Forelimb muscle (tissue), 1 donor: ENCODE measurements at regions not wholly inside any gene's neighbourhood (a gene's known extent, or its start where the extent isn't known, plus 50 kb on each side); places are given as distances from the start of the nearest gene placed in this dataset.
"Not testable (repeated sequence)": the region's sequence is repeated elsewhere in the genome, so short reads cannot be mapped to it uniquely, and the experiment has no call there.

ENCODE experiments used
- DNase-seq: peaks from one replicate; pipeline ENCODE4 v3.0.0-alpha.2; 2013; ENCODE audit warnings: low read depth

DNA sequence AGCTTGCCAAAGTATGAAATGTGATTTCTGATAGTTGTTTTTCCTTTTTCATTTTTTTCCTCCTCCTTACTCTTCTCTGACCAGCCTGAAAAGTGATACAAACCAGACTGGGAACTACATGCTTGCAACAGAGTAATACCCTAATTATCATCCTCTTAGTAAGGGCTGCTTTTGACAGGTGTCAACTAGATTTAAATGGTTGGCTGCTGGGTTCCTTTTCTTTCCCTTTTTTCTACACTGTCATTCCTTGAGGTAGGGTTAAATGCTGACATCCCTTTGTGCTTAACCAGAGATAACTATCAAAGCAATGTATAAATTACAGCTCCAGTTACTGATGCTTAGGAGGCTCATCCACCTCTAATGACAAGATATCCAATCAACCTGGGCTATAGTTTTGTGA is 598.8 kb downstream of the TTLL7 start:
- not testable (repeated sequence) for DNase-seq

DNA sequence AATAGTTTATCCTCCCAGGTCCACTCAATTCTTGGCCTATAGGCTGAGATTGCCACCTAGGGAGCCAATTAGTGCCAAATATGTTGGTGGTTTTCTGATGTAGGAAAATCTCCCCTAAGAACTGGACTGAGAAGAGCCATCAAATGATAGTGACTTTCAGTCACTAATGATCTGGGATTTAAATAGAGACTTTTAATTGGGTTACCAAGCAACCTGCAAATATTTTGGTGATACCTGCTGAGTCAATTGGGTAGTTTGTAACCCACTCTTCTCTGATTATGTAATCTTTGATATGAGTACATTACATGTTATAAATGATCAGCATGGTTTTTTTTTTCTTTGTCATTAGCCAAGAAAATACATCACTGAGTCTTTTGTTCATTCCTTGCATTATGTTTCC is 600.8 kb downstream of the TTLL7 start:
- DNase-seq = not testable (repeated sequence)

DNA sequence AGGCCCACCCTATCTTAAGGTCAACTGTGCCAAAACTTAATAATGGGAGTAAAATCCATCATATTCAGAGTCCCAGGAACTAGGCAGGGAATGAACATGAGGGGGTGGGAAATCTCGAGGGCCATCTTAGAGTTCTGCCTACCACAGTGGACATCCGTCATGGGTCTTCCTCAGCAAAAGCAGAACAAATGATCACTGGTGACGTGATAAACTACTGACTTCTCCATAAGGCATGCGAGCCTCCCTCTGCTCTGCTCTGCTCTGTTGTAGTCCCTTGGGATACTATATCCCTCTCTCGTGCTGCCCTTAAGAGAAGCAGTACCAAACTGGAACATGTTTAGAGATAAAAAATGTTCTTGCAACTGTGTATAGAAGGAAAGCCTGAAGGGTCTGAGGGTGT is 603.8 kb downstream of the TTLL7 start:
- DNase-seq = not testable (repeated sequence)

DNA sequence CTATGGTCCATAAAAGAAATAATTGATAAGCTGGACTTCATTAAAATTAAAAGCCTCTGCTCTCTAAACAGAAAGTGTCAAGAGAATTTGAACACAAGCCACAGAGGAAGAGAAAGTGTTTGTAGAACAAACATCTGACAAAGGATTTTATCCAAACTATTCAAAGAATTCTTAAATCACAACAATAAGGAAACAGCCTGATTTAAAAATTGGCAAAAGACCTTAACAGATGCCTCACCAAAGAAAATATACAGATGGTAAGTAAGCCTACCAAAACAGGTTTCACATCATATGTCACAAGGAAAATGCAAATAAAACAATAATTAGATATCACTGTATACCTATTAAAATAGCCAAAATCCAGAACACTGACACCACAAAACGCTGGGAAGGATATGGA is 612.0 kb downstream of the TTLL7 start:
- DNase-seq = not testable (repeated sequence)

DNA sequence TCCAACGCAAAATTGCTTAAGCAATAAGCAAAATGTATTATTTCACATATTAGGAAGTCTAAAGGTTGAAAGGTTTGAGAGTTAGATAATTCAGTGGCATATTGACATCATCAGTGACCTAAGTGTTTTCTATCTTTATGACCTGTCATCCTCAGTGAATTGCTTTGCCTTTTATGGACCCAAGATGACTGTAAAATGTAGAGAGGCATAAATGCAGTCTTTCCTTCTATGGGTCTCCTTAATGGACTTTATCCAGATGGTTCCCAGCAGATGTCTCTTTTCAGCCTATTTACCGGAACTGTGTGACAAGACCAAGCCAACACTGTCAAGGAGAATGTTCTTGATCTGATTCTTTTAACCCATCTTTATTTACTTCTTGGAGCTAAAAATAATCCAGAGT is 615.8 kb downstream of the TTLL7 start:
- DNase-seq = not testable (repeated sequence)

DNA sequence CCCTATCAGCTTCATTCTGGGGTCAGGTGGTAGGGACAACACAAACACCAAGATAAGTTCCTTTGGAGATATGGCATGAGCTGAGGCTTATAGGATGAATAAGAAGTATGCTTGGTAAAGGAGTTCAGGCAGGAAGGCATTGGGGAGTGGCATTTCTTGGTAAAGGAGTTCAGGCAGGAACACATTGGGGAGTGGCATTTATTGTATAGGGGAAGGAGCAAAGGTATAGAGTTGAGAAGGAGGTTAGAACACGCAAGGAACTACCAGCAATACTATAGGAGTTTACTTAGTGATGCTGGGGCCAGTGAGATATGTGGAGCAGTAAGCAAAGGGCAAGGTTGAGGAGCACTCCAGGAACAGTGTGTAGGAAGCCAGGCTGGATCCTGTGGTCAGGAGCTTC is 625.9 kb downstream of the TTLL7 start:
- not testable (repeated sequence) for DNase-seq

DNA sequence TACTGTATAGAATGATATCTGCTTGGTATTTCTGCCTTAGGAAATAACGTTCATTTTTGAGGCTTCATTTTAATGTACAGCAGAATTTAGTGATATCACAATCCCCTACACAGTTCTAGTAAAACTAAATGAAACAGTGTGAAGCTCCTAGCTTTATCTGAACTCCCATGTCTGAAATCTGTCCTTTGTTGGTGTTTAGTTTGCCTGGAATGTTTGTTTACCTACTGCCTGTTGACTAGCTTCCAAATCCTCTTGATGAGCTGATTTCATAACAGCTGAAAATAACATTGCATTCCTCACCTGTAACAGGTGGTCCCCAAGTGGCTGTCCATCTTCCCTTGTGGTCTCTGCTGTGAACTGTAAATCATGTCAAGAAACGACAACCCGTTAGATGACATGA is 629.1 kb downstream of the TTLL7 start:
- DNase-seq = not testable (repeated sequence)

DNA sequence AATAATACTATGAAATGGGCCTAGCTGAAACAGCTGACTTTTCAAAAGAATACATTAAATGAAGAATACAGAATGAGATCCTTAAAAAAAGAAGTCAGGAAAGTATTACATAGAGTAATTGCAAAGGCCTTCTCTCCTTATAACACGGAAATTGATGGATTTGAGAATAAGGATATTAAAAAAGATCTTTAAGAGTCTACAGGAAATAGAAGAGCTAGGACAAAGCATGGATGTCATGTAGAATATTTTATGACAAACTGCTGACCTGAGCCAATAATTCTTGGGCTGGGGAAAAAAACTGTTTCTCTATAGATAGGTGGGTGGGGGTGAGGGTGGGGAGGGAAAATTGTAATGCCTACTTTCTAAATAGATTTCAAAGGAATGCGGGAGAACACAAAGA is 633.6 kb downstream of the TTLL7 start:
- DNase-seq = not testable (repeated sequence)

DNA sequence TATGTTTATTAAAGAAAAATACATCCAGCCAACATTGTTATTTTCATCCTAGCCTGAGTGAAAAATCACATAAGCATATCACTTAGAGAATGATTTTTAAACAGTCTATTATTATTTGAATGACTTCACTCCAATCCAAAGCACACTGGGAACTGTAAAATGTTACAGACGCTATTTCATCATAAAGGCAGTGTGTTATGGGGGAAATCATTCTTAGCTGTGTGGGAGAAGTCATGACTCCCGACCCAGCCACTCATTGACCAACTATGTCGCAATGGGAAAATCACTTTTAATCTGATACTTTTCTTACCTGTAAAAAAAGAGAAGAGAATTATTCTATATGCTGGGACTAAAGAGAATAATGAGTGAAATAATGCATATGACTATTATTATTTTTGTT is 653.6 kb downstream of the TTLL7 start:
- not testable (repeated sequence) for DNase-seq

DNA sequence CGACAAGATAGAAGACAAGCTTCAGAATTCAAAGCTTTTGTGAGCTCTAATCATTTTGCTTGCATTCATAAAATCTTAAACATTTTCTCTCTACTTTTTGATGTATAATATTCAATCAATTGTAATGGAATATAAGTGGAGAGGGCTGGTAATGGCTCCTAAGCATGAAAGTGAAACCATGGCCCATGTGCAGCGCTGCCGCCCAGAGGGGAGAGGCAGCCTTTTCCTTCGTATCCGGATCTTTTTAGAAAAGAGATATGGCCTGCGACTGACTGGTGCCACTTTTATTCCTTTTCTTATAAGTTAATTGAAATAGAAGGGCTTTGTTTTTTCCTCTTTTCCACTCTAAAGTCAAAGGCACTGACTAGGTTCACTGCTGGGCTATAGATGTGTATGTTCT is 655.2 kb downstream of the TTLL7 start:
- not testable (repeated sequence) for DNase-seq

DNA sequence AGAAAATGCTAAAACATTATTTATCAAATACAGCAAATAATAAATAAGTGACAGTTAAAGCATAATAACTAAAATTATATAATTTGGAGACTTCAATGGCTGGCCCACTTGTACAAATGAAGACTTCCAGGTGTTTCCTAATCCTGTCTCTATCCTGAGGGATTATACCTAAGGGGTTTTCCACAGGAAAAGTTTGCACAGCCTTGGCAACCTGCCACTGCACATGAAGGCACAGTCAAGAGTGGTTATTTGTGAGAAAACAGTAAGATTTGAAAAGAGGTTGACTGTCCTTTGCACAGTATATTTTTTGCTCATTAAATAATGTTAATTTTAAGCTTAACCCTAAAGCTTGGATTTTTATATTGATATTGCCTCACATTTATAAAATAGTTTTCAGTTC is 655.9 kb downstream of the TTLL7 start:
- DNase-seq = not testable (repeated sequence)

DNA sequence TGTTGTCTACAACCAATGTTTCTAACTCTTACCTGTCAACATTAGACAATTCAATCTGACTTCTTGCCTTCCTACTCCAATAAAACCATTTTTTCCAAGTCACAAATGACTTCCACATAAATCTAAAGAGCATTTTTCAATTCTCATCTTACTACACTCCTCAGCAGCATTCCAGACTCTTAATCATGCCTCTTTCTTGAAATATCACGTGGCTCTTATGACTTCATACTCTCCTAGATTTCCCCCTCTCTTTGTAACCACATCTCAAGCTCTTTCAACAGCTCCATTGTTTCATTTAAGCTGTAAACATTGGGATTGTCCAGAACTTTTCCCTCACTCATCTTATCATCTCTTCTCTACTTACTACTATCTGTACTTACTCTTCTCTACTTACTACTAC is 666.6 kb downstream of the TTLL7 start:
- DNase-seq = not testable (repeated sequence)

DNA sequence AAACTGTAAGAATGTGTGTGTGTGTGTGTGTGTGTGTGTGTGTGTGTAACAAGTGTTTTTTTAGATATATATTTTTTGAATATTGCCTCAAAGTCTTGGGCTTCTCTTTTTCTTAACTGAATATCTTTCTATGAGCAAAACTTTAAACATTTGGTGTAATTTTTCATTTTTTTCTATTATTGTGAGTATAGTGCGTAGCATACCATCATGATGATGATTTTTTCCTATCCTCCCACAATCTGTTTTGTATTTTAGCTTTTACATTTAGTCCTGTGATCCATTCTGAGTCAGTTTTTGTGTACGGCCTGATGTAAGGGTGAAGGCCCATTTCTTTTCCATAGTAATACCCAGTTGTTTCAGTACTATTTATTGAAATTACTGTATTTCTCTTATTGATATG is 680.6 kb downstream of the TTLL7 start:
- no peak for DNase-seq

DNA sequence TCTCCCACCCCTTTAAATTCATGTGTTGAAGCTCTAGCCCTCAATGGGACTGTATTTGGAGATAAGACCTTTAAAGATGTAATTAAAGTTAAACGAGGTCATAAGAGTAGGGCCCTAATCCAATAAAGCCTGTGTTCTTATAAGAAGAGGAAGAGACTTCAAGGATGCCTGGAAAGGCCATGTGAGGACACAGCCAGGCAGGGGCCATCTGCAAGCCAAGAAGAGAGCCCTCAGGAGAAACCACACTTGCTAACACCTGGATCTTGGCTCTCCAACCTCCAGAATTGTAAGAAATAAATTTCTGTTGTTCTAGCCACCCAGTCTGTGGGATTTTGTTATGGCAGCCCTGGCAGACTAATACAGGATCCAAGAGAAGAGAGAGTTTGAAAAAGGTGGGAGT is 683.5 kb downstream of the TTLL7 start:
- not testable (repeated sequence) for DNase-seq

DNA sequence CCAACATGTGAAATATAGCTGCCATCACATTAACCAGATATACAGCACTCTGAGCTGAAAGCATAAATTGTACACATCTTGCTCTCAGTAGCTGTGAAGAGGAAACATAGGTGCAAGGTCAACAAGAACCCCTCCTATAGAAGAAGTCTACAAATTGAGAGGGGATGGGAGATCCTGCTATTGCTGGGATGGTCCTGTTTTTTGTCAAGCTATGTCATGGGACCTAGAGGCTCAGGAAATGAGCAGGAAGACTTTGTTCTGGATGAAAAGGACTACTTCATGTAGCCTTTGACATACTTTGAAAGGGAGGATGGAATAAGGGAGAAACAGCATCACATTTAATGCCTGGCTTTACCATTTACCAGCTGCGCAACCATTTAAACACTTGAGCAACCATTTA is 688.8 kb downstream of the TTLL7 start:
- not testable (repeated sequence) for DNase-seq

DNA sequence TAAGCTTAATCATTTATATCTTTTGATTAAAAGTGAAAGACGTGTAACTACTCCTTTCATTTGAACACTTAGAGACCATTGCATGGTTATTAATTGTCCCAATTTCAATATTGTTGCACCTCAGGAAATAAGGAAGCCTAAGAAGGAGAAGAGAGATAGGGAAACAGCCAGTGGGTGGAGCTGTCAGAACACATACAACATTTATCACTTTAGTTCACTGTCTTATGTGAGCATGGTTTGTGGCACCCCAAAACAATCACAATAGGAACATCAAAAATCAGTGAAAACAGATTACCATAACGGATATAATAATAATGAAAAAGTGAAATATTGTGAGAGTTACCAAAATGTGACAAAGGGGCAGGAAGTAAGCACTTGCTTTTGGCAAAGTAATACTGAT is 689.9 kb downstream of the TTLL7 start:
- not testable (repeated sequence) for DNase-seq

DNA sequence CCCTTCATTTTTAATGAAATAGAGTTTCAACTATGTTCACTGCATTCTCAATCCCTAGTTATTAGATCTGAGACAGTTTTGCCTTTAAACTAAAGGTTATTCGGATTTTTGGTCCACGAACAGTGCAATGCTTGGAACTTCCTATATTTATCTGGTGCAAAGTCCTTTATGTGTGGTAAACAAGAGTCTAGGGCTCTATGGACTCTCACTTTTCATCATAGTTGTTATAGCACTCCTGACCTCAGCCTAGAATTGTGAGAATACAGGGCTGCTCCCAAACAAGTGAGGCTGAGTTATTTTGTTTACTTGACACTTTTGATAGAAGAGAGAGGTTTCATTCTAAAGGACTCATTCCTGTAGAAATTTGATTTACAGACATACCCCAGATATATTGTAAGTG is 692.1 kb downstream of the TTLL7 start:
- DNase-seq = not testable (repeated sequence)

DNA sequence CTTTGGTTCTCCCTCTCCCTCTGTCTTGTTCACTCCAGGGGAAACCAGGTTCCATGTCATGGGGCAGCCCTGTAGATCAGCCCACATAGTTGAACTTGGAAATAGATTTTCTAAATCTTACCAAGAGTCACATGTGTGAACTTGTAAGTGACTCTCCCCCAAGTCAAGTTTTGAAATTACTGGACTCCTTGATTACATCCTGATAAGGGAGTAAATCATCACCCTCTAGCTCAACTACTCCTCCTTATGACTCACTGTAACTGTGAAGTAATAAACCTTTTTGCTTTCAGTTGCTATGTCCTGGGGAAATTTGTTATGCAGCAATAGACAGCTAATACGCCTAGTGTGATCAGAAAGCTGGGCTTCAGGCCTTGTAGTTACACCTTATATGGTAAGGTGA is 703.3 kb downstream of the TTLL7 start:
- DNase-seq = not testable (repeated sequence)

DNA sequence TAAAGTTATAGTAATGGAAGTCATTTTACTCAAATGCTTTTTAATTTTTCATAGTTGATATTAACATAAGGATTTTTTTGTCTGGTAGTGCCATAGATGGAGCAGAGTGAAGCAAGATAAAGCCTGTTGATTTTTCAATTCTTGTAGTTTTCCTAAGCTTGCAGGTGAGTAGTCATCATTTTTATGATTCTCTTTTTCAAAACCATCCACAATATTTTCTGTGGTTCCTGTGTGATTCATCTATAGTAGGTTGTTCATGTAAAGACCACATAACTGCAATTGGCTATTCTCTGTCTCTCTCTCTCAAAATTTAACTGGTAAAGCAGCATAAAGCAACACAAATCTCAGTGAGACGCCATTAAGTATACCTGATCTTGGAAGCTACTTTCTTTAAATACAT is 711.5 kb downstream of the TTLL7 start:
- DNase-seq = not testable (repeated sequence)

DNA sequence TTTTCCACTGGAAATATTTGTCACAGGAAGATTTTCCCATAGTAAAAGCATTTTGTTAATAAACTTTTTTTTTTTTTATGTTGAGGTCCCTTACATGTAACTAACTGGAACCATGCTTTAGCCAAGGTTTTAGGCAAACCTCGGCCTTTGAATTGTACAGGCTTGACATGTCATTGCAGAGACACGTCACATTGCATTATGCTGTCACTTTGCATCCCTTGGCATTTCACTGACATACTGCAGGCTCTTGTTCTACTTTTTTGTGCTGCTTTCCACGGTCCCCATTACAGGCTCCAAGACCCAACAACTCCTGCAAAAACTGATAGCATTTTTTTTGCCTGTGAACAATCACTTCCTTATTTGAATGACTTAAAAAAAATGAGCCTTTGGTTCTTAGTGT is 724.3 kb downstream of the TTLL7 start:
- not testable (repeated sequence) for DNase-seq

DNA sequence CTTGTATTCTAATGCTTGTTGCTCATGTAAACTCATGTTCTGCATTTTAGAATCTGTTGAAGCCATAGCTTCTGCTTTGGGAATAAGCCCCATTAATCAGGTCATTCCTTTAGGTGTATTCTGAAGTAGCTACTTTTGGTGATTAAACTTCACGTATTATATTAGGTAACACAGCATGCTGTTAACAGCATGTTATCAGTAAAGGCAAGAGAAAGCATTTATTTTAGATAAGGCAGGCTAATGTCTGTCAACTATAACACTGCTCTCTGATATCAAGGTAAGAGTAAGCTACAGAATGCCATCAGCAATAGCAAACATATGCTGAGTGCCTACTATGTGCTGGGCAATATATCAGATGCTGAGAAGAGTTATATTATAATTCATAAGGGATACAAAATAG is 726.4 kb downstream of the TTLL7 start:
- not testable (repeated sequence) for DNase-seq

DNA sequence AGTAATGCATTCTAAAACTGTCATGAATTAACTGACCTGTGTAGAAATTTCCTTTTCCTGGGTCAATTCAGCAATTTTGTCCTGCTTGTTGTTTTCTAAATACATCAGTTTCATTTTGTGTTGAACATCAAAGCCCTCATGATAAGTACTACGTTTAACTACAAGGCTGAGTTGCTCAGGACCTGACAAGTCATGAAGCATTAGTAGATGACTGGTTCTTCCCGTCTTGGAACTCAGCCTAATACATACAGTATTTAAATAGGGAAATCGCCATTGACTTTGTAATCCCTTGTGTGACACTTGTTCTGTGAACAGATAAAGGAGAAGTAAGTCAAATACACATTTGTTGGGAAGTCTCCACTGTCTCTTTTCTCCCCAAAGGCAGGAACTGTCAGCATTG is 727.1 kb downstream of the TTLL7 start:
- not testable (repeated sequence) for DNase-seq

DNA sequence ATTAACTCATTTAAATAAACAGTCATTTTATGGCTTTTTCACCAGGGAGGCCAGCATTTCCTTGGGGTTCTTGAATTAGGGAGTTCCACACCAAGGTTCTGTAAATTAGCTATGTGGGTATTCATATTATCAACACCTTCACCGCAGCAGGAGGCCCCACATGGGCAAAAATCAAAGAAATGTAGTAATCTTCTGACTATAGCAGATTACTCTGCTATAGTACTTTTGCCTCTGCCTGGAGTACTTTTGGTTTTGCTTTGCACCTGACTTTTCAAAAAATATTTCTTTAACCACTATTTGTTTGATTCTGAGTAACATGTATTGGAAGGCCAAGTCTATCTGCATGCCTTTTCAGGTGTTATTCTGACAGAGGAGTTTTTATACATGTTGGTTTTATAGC is 728.1 kb downstream of the TTLL7 start:
- not testable (repeated sequence) for DNase-seq

DNA sequence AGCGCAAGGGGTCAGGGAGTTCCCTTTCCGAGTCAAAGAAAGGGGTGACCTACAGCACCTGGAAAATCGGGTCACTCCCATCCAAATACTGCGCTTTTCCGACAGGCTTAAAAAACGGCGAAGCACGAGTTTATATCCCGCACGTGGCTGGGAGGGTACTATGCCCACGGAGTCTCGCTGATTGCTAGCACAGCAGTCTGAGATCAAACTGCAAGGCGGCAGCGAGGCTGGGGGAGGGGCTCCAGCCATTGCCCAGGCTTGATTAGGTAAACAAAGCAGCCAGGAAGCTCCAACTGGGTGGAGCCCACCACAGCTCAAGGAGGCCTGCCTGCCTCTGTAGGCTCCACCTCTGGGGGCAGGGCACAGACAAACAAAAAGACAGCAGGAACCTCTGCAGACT is 735.1 kb downstream of the TTLL7 start:
- DNase-seq = not testable (repeated sequence)

DNA sequence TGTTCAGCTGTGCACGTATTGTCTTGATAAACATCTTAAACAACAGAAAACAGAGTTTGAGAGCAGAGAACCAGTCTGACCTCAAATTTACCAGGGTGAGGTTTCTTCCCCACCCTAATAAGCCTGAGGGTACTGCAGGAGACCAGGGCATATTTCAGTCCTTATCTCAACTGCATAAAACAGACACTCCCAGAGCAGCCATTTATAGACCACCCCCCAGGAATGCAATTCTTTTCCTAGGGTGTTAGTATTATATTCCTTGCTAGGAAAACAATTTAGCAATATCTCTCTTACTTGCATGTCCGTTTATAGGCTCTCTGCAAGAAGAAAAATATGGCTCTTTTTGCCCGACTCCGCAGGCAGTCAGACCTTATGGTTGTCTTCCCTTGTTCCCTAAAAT is 747.2 kb downstream of the TTLL7 start:
- not testable (repeated sequence) for DNase-seq
